ENCODE measurements at regions not wholly inside any gene's neighbourhood (a gene's known extent, or its start where the extent isn't known, plus 50 kb on each side); places are given as distances from the start of the nearest gene placed in this dataset.

GRCh38 chr2:7989823-7990222 lies 692.0 kb upstream of the ID2 start:
- no peak overlapping the region for H3K23ac ChIP-seq (ENCODE audit: low read length in 2 of 2)
- no peak overlapping the region for H3K9ac ChIP-seq (ENCODE audit: low read length)
- H3K4me2 ChIP-seq (ENCODE audit: low read length, poor library complexity, severe bottlenecking) = no peak overlapping the region
- no peak overlapping the region for H3K27ac ChIP-seq (ENCODE audit: low read length, poor library complexity, severe bottlenecking)
- 85% methylated on average over 5 of the region's 5 CpGs for WGBS
- no peak overlapping the region for H4K8ac ChIP-seq (ENCODE audit: low read length)
- H3K18ac ChIP-seq (ENCODE audit: low read depth in 1 of 2, low read length in 2 of 2) = no peak overlapping the region
- no peaks in the 10 kb centered on the region for H3K36me3 ChIP-seq (ENCODE audit: control insufficient read depth in 1 of 2, insufficient read depth in 2 of 2, low read depth in 1 of 2, low read length in 2 of 2)
- no peaks in the 10 kb centered on the region for H3K79me1 ChIP-seq (replicated peaks; ENCODE audit: low read length, poor library complexity, severe bottlenecking)
- H2BK5ac ChIP-seq (ENCODE audit: low read depth, low read length, poor library complexity, severe bottlenecking) = no peak overlapping the region
- DNase-seq = no peak
- H3K4ac ChIP-seq (ENCODE audit: low read depth in 1 of 2, low read length in 2 of 2) = no peak overlapping the region
- H2BK15ac ChIP-seq (ENCODE audit: low read depth, poor library complexity, severe bottlenecking) = no peak overlapping the region
- no peaks in the 10 kb centered on the region for H3K9me3 ChIP-seq (ENCODE audit: control insufficient read depth, low read length)
- H4K91ac ChIP-seq (ENCODE audit: low read length) = no peak overlapping the region
- H3K14ac ChIP-seq (ENCODE audit: low read length in 2 of 2) = peak overlapping the region in 1 of 2 experiments; percentile 91
- no peak overlapping the region for H2AFZ ChIP-seq (ENCODE audit: low read depth, low read length)
- no peak overlapping the region for H2AK5ac ChIP-seq (ENCODE audit: low read length, severe bottlenecking)
- H3K27me3 ChIP-seq (ENCODE audit: control insufficient read depth in 1 of 2, insufficient read depth in 1 of 2, low read length in 2 of 2) = no peaks in the 10 kb centered on the region
- H2BK120ac ChIP-seq (ENCODE audit: low read depth, low read length) = no peak overlapping the region
- H3K4me3 ChIP-seq (ENCODE audit: insufficient read depth in 1 of 2, low read depth in 1 of 2, low read length in 2 of 2) = no peak overlapping the region
- no peak overlapping the region for H2BK12ac ChIP-seq (ENCODE audit: low read length in 2 of 2)
- peaks cover 2% of the 10 kb centered on the region for H3K4me1 ChIP-seq (ENCODE audit: control insufficient read depth, insufficient read depth, low read depth, low read length)

DNA sequence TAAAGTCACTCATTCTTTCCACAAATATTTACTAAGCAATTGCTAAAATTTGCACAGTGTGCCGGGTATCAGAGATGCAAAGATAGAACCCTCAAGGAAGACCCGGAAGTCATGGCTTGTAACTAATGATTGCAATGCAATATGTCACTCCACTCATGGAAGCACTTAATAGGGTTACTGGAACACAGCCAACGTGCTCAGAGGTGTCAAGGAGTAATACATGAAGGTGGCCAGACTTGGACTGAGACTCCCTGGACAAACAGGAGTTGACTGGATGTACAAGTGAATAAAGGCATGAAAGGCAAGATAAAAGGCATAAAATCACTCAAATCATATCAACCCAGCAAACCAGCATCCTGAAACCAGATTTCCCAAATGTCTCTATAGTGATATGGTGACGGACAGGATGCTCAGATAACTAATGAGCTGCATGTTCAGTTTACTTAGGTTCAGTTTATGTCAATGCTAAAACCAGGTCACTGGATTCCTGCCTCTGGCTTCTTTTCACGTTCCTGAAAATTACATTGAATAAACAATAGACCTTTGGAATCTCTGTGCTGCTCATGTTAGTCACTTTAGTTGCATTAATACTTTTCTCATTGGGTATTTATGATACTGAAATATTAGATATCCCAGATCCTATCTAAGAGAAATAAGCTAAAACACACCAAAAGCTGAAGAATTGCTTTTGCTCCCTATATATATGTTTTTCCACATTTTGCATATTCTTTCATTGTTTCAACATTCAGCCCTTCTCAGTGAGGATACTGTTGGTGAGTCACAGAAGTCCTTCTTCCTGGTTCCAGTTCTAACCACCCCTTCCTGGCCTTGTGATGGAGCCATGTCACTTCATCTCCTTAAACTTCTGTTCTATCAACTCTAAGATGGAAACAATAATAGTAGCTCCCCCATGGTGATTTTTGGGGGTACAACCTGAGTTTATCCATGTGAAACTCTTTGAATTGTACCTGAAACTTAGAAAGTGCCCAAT lies 688.9 kb upstream of the ID2 start:
- H3K4ac ChIP-seq (ENCODE audit: low read depth in 1 of 2, low read length in 2 of 2) = no peak overlapping the region
- H3K18ac ChIP-seq (ENCODE audit: low read depth in 1 of 2, low read length in 2 of 2) = no peak overlapping the region
- H4K91ac ChIP-seq (ENCODE audit: low read length) = no peak overlapping the region
- no peak overlapping the region for H2BK5ac ChIP-seq (ENCODE audit: low read depth, low read length, poor library complexity, severe bottlenecking)
- H2AK5ac ChIP-seq (ENCODE audit: low read length, severe bottlenecking) = no peak overlapping the region
- WGBS = 83% methylated on average over 4 of the region's 5 CpGs
- H3K4me3 ChIP-seq (ENCODE audit: insufficient read depth in 1 of 2, low read depth in 1 of 2, low read length in 2 of 2) = no peak overlapping the region
- H3K27me3 ChIP-seq (ENCODE audit: control insufficient read depth in 1 of 2, insufficient read depth in 1 of 2, low read length in 2 of 2) = no peaks in the 10 kb centered on the region
- H3K36me3 ChIP-seq (ENCODE audit: control insufficient read depth in 1 of 2, insufficient read depth in 2 of 2, low read depth in 1 of 2, low read length in 2 of 2) = no peaks in the 10 kb centered on the region
- no peak overlapping the region for H2BK15ac ChIP-seq (ENCODE audit: low read depth, poor library complexity, severe bottlenecking)
- no peak overlapping the region for H2BK12ac ChIP-seq (ENCODE audit: low read length in 2 of 2)
- H4K8ac ChIP-seq (ENCODE audit: low read length) = no peak overlapping the region
- no peak overlapping the region for H2BK120ac ChIP-seq (ENCODE audit: low read depth, low read length)
- peaks cover 2% of the 10 kb centered on the region for H3K4me1 ChIP-seq (ENCODE audit: control insufficient read depth, insufficient read depth, low read depth, low read length)
- no peaks in the 10 kb centered on the region for H3K9me3 ChIP-seq (ENCODE audit: control insufficient read depth, low read length)
- H3K23ac ChIP-seq (ENCODE audit: low read length in 2 of 2) = no peak overlapping the region
- no peak overlapping the region for H3K27ac ChIP-seq (ENCODE audit: low read length, poor library complexity, severe bottlenecking)
- H3K9ac ChIP-seq (ENCODE audit: low read length) = no peak overlapping the region
- DNase-seq = peak; percentile 44
- H3K79me1 ChIP-seq (replicated peaks; ENCODE audit: low read length, poor library complexity, severe bottlenecking) = no peaks in the 10 kb centered on the region
- H2AFZ ChIP-seq (ENCODE audit: low read depth, low read length) = no peak overlapping the region
- H3K14ac ChIP-seq (ENCODE audit: low read length in 2 of 2) = no peak overlapping the region
- H3K4me2 ChIP-seq (ENCODE audit: low read length, poor library complexity, severe bottlenecking) = no peak overlapping the region

- H2BK15ac ChIP-seq (ENCODE audit: low read depth, poor library complexity, severe bottlenecking) = no peak overlapping the region
- no peak overlapping the region for H3K23ac ChIP-seq (ENCODE audit: low read length in 2 of 2)
- no peaks in the 10 kb centered on the region for H3K27me3 ChIP-seq (ENCODE audit: control insufficient read depth in 1 of 2, insufficient read depth in 1 of 2, low read length in 2 of 2)
- H3K9me3 ChIP-seq (ENCODE audit: control insufficient read depth, low read length) = no peaks in the 10 kb centered on the region
- no peak overlapping the region for H3K4me3 ChIP-seq (ENCODE audit: insufficient read depth in 1 of 2, low read depth in 1 of 2, low read length in 2 of 2)
- peaks cover 2% of the 10 kb centered on the region for H3K4me1 ChIP-seq (ENCODE audit: control insufficient read depth, insufficient read depth, low read depth, low read length)
- no peak overlapping the region for H3K4ac ChIP-seq (ENCODE audit: low read depth in 1 of 2, low read length in 2 of 2)
- DNase-seq = no peak
- no peak overlapping the region for H2BK5ac ChIP-seq (ENCODE audit: low read depth, low read length, poor library complexity, severe bottlenecking)
- no peak overlapping the region for H2AFZ ChIP-seq (ENCODE audit: low read depth, low read length)
- no peak overlapping the region for H3K18ac ChIP-seq (ENCODE audit: low read depth in 1 of 2, low read length in 2 of 2)
- H3K14ac ChIP-seq (ENCODE audit: low read length in 2 of 2) = peak overlapping the region in 1 of 2 experiments; percentile 7
- 84% methylated on average over 6 of the region's 6 CpGs for WGBS
- no peak overlapping the region for H3K9ac ChIP-seq (ENCODE audit: low read length)
- H2BK12ac ChIP-seq (ENCODE audit: low read length in 2 of 2) = no peak overlapping the region
- no peak overlapping the region for H2AK5ac ChIP-seq (ENCODE audit: low read length, severe bottlenecking)
- no peaks in the 10 kb centered on the region for H3K79me1 ChIP-seq (replicated peaks; ENCODE audit: low read length, poor library complexity, severe bottlenecking)
- H4K91ac ChIP-seq (ENCODE audit: low read length) = no peak overlapping the region
- no peaks in the 10 kb centered on the region for H3K36me3 ChIP-seq (ENCODE audit: control insufficient read depth in 1 of 2, insufficient read depth in 2 of 2, low read depth in 1 of 2, low read length in 2 of 2)
- H4K8ac ChIP-seq (ENCODE audit: low read length) = no peak overlapping the region
- no peak overlapping the region for H3K27ac ChIP-seq (ENCODE audit: low read length, poor library complexity, severe bottlenecking)
- H2BK120ac ChIP-seq (ENCODE audit: low read depth, low read length) = no peak overlapping the region
- no peak overlapping the region for H3K4me2 ChIP-seq (ENCODE audit: low read length, poor library complexity, severe bottlenecking)
Measured at GRCh38 chr2:7994397-7994951, 687.4 kb upstream of the ID2 start.

GRCh38 chr2:7997279-7997678 lies 684.6 kb upstream of the ID2 start:
- Histone ChIP-seq H3K36me3 (ENCODE audit: control insufficient read depth in 1 of 2, insufficient read depth in 2 of 2, low read depth in 1 of 2, low read length in 2 of 2) (no peaks in the 10 kb centered on the region), H2AFZ (ENCODE audit: low read depth, low read length) (no peak overlapping the region), H3K23ac (ENCODE audit: low read length in 2 of 2) (no peak overlapping the region), H2BK15ac (ENCODE audit: low read depth, poor library complexity, severe bottlenecking) (no peak overlapping the region), H4K8ac (ENCODE audit: low read length) (no peak overlapping the region), H2BK12ac (ENCODE audit: low read length in 2 of 2) (no peak overlapping the region), H3K27me3 (ENCODE audit: control insufficient read depth in 1 of 2, insufficient read depth in 1 of 2, low read length in 2 of 2) (no peaks in the 10 kb centered on the region), H2BK5ac (ENCODE audit: low read depth, low read length, poor library complexity, severe bottlenecking) (no peak overlapping the region), H3K14ac (ENCODE audit: low read length in 2 of 2) (no peak overlapping the region), H3K4me2 (ENCODE audit: low read length, poor library complexity, severe bottlenecking) (no peak overlapping the region), H3K9me3 (ENCODE audit: control insufficient read depth, low read length) (no peaks in the 10 kb centered on the region), H3K79me1 (replicated peaks; ENCODE audit: low read length, poor library complexity, severe bottlenecking) (no peaks in the 10 kb centered on the region), H3K18ac (ENCODE audit: low read depth in 1 of 2, low read length in 2 of 2) (no peak overlapping the region), H3K9ac (ENCODE audit: low read length) (no peak overlapping the region), H4K91ac (ENCODE audit: low read length) (no peak overlapping the region), H3K4me1 (ENCODE audit: control insufficient read depth, insufficient read depth, low read depth, low read length) (peaks cover 2% of the 10 kb centered on the region), H3K4ac (ENCODE audit: low read depth in 1 of 2, low read length in 2 of 2) (no peak overlapping the region), H3K4me3 (ENCODE audit: insufficient read depth in 1 of 2, low read depth in 1 of 2, low read length in 2 of 2) (no peak overlapping the region), H2BK120ac (ENCODE audit: low read depth, low read length) (no peak overlapping the region), H3K27ac (ENCODE audit: low read length, poor library complexity, severe bottlenecking) (no peak overlapping the region), H2AK5ac (ENCODE audit: low read length, severe bottlenecking) (no peak overlapping the region)
- whole genome bisulfite sequencing = 98% methylated on average over 2 of the region's 2 CpGs
- DNase-seq = no peak

Data from mesenchymal stem cell (in vitro differentiated cells and primary cell).